ENCODE measurements at regions not wholly inside any gene's neighbourhood (a gene's known extent, or its start where the extent isn't known, plus 50 kb on each side); places are given as distances from the start of the nearest gene placed in this dataset.
A peak's percentile ranks its signal among the peaks of the same experiment; 100 is the strongest.

DNA sequence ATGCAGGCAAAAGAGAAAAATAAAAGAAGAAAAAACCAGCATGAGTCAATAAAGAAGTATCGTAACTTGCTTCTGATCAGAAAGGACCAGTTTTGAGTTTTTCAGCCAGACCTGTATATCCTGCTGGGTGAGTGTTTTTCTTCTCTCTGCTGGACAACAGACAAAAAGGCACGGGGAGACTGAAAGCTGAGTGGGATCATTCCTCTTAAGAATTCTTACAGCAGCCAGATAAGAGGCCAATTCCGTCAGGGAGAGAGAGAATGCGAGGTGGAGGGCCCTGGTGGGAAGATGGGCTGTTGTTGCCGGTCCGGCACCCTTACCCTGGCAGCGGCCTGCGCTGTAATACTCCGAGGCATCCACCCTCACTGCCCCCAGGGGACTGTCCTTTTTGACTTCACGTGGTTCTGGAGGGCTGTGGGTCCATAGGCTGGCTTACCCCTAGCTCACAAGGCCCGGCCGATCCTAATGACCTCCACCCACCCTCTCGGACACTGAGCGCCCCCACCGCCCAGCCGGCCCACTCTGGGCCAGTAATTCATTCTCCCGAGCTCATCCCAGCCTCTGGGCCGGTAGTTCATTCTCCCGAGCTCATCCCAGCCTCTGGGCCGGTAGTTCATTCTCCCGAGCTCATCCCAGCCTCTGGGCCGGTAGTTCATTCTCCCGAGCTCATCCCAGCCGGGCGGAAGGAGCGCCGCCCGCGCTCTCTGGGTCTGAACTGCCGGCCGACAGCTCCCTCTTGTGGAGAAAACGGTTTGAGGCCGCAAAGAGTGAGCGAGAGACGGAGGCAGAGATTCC lies 118.3 kb upstream of the SIRPA start (continued):
- TF ChIP-seq, protein P1, sequence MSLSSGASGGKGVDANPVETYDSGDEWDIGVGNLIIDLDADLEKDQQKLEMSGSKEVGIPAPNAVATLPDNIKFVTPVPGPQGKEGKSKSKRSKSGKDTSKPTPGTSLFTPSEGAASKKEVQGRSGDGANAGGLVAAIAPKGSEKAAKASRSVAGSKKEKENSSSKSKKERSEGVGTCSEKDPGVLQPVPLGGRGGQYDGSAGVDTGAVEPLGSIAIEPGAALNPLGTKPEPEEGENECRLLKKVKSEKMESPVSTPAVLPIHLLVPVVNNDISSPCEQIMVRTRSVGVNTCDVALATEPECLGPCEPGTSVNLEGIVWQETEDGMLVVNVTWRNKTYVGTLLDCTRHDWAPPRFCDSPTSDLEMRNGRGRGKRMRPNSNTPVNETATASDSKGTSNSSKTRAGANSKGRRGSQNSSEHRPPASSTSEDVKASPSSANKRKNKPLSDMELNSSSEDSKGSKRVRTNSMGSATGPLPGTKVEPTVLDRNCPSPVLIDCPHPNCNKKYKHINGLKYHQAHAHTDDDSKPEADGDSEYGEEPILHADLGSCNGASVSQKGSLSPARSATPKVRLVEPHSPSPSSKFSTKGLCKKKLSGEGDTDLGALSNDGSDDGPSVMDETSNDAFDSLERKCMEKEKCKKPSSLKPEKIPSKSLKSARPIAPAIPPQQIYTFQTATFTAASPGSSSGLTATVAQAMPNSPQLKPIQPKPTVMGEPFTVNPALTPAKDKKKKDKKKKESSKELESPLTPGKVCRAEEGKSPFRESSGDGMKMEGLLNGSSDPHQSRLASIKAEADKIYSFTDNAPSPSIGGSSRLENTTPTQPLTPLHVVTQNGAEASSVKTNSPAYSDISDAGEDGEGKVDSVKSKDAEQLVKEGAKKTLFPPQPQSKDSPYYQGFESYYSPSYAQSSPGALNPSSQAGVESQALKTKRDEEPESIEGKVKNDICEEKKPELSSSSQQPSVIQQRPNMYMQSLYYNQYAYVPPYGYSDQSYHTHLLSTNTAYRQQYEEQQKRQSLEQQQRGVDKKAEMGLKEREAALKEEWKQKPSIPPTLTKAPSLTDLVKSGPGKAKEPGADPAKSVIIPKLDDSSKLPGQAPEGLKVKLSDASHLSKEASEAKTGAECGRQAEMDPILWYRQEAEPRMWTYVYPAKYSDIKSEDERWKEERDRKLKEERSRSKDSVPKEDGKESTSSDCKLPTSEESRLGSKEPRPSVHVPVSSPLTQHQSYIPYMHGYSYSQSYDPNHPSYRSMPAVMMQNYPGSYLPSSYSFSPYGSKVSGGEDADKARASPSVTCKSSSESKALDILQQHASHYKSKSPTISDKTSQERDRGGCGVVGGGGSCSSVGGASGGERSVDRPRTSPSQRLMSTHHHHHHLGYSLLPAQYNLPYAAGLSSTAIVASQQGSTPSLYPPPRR (CRISPR knock-in tag; IDR thresholded peaks at IDR 0.05; ENCODE audit: borderline replicate concordance), result peak; percentile 70; the same call in 1 of the 2 replicates
- peak; percentile 98; the same call in 1 of the 2 replicates for TF ChIP-seq ZNF34 (CRISPR knock-in tag; IDR thresholded peaks at IDR 0.05; ENCODE audit: borderline replicate concordance)
- 0 out of 2 replicates have a peak, but pooled peaks have one; percentile 86 for TF ChIP-seq ZSCAN5A (CRISPR knock-in tag; IDR thresholded peaks at IDR 0.05; ENCODE audit: borderline replicate concordance)
- TF ChIP-seq CBX5 (CRISPR knock-in tag; IDR thresholded peaks at IDR 0.05; ENCODE audit: borderline replicate concordance), result peak; percentile 98
- TF ChIP-seq SRSF4 (IDR thresholded peaks at IDR 0.05; ENCODE audit: low read depth, low read length, poor library complexity, severe bottlenecking), result no peak
- TF ChIP-seq POGZ (CRISPR knock-in tag; IDR thresholded peaks at IDR 0.05), result peak; percentile 80
- peak; percentile 93 for TF ChIP-seq SALL1 (CRISPR knock-in tag; IDR thresholded peaks at IDR 0.05)
- peak; percentile 88 for TF ChIP-seq ZNF570 (CRISPR knock-in tag; IDR thresholded peaks at IDR 0.05; ENCODE audit: borderline replicate concordance)
- TF ChIP-seq SMAD1 (CRISPR knock-in tag; IDR thresholded peaks at IDR 0.05; ENCODE audit: borderline replicate concordance, low read depth), result peak; percentile 65; the same call in 1 of the 2 replicates
- no peak for TF ChIP-seq ZFP36 (IDR thresholded peaks at IDR 0.05; ENCODE audit: borderline replicate concordance, low read depth, low read length, partially characterized antibody)
- TF ChIP-seq ZNF841 (CRISPR knock-in tag; IDR thresholded peaks at IDR 0.05; ENCODE audit: borderline replicate concordance), result no peak
- no peak for TF ChIP-seq NFYB (CRISPR knock-in tag; IDR thresholded peaks at IDR 0.05)
- peak; percentile 92 for TF ChIP-seq UBTF (CRISPR knock-in tag; IDR thresholded peaks at IDR 0.05)
- TF ChIP-seq GTF2F1 (IDR thresholded peaks at IDR 0.05; ENCODE audit: low read length), result no peak
- no peak for TF ChIP-seq NCOA5 (CRISPR knock-in tag; IDR thresholded peaks at IDR 0.05)
- no peak for TF ChIP-seq KLF13 (CRISPR knock-in tag; IDR thresholded peaks at IDR 0.05)
- TF ChIP-seq EP300 (IDR thresholded peaks at IDR 0.05; ENCODE audit: low read depth in 2 of 2, low read length in 2 of 2), result no peak
- TF ChIP-seq EP300 (CRISPR knock-in tag; IDR thresholded peaks at IDR 0.05; ENCODE audit: borderline replicate concordance), result no peak
- no peak for TF ChIP-seq TCF7L2 (IDR thresholded peaks at IDR 0.05; ENCODE audit: low read depth, low read length)

Measured in HepG2 (cell line).